Body of pancreas (tissue), 4 donors: ENCODE measurements at regions not wholly inside any gene's neighbourhood (a gene's known extent, or its start where the extent isn't known, plus 50 kb on each side); places are given as distances from the start of the nearest gene placed in this dataset.

ENCODE experiments used
- ATAC-seq: fragments of 150-250 bp; one replicate; pipeline ENCODE4 v1.9.1; 2016
- DNase-seq, 4 donors: peaks; one replicate each; pipeline ENCODE4 v3.0.0-alpha.2; 2019
- H3K27ac ChIP-seq, 4 donors: fragments of 200-600 bp; sonication (generic); 1 replicate in 3 of 4; 2 replicates in 1 of 4; pipeline versions ENCODE4 v1.5.1 to v1.6.1; 2016 to 2019; ENCODE audit warnings: mild to moderate bottlenecking in 1 of 4, mixed read lengths in 1 of 4, moderate library complexity in 1 of 4
- H3K27me3 ChIP-seq, 2 donors: fragments of 200-600 bp; sonication (generic); one replicate each; pipeline ENCODE4 v1.6.0; 2016; ENCODE audit warnings: mild to moderate bottlenecking in 1 of 2
- H3K36me3 ChIP-seq, 2 donors: fragments of 200-600 bp; sonication (generic); replicated peaks in 1 of 2; 2 replicates each; pipeline ENCODE4 v1.5.1; 2016; ENCODE audit warnings: low read depth in 2 of 2; ENCODE audit not compliant: insufficient read depth in 1 of 2
- H3K4me1 ChIP-seq: fragments of 200-600 bp; sonication (generic); one replicate; pipeline ENCODE4 v1.6.0; 2016
- H3K4me3 ChIP-seq, 2 donors: fragments of 200-600 bp; sonication (generic); 1 replicate in 1 of 2; 2 replicates in 1 of 2; pipeline ENCODE4 v1.5.1; 2016 to 2019
- H3K9me3 ChIP-seq, 3 donors: fragments of 200-600 bp; sonication (generic); 1 replicate in 2 of 3; 2 replicates in 1 of 3; pipeline ENCODE4 v1.5.1; 2016
- CTCF ChIP-seq, 7 experiments: fragments of 450-650 bp in 4 of 7; fragments of 200-600 bp in 3 of 7; sonication (generic) in 3 of 7; IDR thresholded peaks; one replicate each; pipeline ENCODE4 v1.5.1; 2016 to 2019; ENCODE audit warnings: antibody characterized with exemption in 7 of 7
- POLR2A ChIP-seq, 3 donors: fragments of 450-650 bp; IDR thresholded peaks; one replicate each; pipeline ENCODE4 v1.6.1; 2016; ENCODE audit warnings: antibody characterized with exemption in 3 of 3, mild to moderate bottlenecking in 2 of 3
- WGBS, 2 donors: methylation state at CpG; one replicate each; pipeline ENCODE4 v1.1.5; 2017; 5-methylcytosine and 5-hydroxymethylcytosine counted together
- intact Hi-C: fragments of 100-400 bp; cut with DNase I; formaldehyde crosslinking; loops from one replicate; pipeline ENCODE4 v1.15.1; 2023

GRCh38 chr11:24142062-24142461 lies 354.8 kb upstream of the LUZP2 start:
- Histone ChIP-seq H3K27me3 (no peaks in the 10 kb centered on the region), H3K27ac (no peak overlapping the region), H3K4me3 (no peak overlapping the region), H3K4me1 (no peaks in the 10 kb centered on the region), H3K36me3 (no peaks in the 10 kb centered on the region), H3K9me3 (no peaks in the 10 kb centered on the region)
- intact Hi-C loops, result no loop called here
- TF ChIP-seq CTCF (IDR thresholded peaks at IDR 0.05) (no peak), POLR2A (IDR thresholded peaks at IDR 0.05) (no peak)
- WGBS, 2 donors, result 78 to 80% methylated on average over 4 of the region's 4 CpGs
- ATAC-seq, result no peak
- no peak for DNase-seq

- no peak overlapping the region for H3K4me3 ChIP-seq
- H3K36me3 ChIP-seq, result no peaks in the 10 kb centered on the region
- no peaks in the 10 kb centered on the region for H3K9me3 ChIP-seq
- intact Hi-C loops, result no loop called here
- TF ChIP-seq CTCF (IDR thresholded peaks at IDR 0.05) (no peak), POLR2A (IDR thresholded peaks at IDR 0.05) (no peak)
- 54 to 56% methylated on average over 5 of the region's 5 CpGs for WGBS, 2 donors
- H3K27me3 ChIP-seq, result no peaks in the 10 kb centered on the region
- ATAC-seq (no peak), DNase-seq (no peak)
- no peaks in the 10 kb centered on the region for H3K4me1 ChIP-seq
- no peak overlapping the region for H3K27ac ChIP-seq
Observed at GRCh38 chr11:24145411-24145810, 351.4 kb upstream of the LUZP2 start.

- no peaks in the 10 kb centered on the region for H3K36me3 ChIP-seq
- ATAC-seq (no peak), DNase-seq (no peak)
- no peaks in the 10 kb centered on the region for H3K9me3 ChIP-seq
- 45 to 56% methylated on average over 1 of the region's 1 CpG for WGBS, 2 donors
- intact Hi-C loops, result no loop called here
- no peaks in the 10 kb centered on the region for H3K4me1 ChIP-seq
- no peak overlapping the region for H3K27ac ChIP-seq
- H3K4me3 ChIP-seq, result no peak overlapping the region
- no peak for TF ChIP-seq POLR2A (IDR thresholded peaks at IDR 0.05)
- no peak for TF ChIP-seq CTCF (IDR thresholded peaks at IDR 0.05)
- no peaks in the 10 kb centered on the region for H3K27me3 ChIP-seq
Observed at GRCh38 chr11:24153337-24153736, 343.5 kb upstream of the LUZP2 start.

- Histone ChIP-seq H3K4me3 (no peak overlapping the region), H3K4me1 (no peaks in the 10 kb centered on the region), H3K9me3 (no peaks in the 10 kb centered on the region), H3K27ac (no peak overlapping the region), H3K27me3 (no peaks in the 10 kb centered on the region), H3K36me3 (no peaks in the 10 kb centered on the region)
- TF ChIP-seq POLR2A (IDR thresholded peaks at IDR 0.05) (no peak), CTCF (IDR thresholded peaks at IDR 0.05) (no peak)
- ATAC-seq (no peak), DNase-seq (no peak)
- 71 to 97% methylated on average over 3 to 7 of the region's 7 CpGs for WGBS, 2 donors
- intact Hi-C loops, result no loop called here
Observed at GRCh38 chr11:24155792-24156191, 341.1 kb upstream of the LUZP2 start.

- TF ChIP-seq CTCF (IDR thresholded peaks at IDR 0.05) (no peak), POLR2A (IDR thresholded peaks at IDR 0.05) (no peak)
- no peaks in the 10 kb centered on the region for H3K4me1 ChIP-seq
- DNase-seq, result no peak
- no peak overlapping the region for H3K27ac ChIP-seq
- no peaks in the 10 kb centered on the region for H3K36me3 ChIP-seq
- ATAC-seq, result no peak
- 47 to 57% methylated on average over 2 of the region's 2 CpGs for WGBS, 2 donors
- intact Hi-C loops, result no loop called here
- H3K9me3 ChIP-seq, result no peaks in the 10 kb centered on the region
- no peak overlapping the region for H3K4me3 ChIP-seq
- H3K27me3 ChIP-seq, result no peaks in the 10 kb centered on the region
Observed at GRCh38 chr11:24157316-24157715, 339.5 kb upstream of the LUZP2 start.
